GM18861 (cell line): ENCODE measurements at regions not wholly inside any gene's neighbourhood (a gene's known extent, or its start where the extent isn't known, plus 50 kb on each side); places are given as distances from the start of the nearest gene placed in this dataset.

ENCODE experiments used
- ATAC-seq: cut with Tn5 transposase; IDR thresholded peaks from one replicate; pipeline ENCODE4 v1.9.1; 2021; ENCODE audit not compliant: unreplicated experiment

DNA sequence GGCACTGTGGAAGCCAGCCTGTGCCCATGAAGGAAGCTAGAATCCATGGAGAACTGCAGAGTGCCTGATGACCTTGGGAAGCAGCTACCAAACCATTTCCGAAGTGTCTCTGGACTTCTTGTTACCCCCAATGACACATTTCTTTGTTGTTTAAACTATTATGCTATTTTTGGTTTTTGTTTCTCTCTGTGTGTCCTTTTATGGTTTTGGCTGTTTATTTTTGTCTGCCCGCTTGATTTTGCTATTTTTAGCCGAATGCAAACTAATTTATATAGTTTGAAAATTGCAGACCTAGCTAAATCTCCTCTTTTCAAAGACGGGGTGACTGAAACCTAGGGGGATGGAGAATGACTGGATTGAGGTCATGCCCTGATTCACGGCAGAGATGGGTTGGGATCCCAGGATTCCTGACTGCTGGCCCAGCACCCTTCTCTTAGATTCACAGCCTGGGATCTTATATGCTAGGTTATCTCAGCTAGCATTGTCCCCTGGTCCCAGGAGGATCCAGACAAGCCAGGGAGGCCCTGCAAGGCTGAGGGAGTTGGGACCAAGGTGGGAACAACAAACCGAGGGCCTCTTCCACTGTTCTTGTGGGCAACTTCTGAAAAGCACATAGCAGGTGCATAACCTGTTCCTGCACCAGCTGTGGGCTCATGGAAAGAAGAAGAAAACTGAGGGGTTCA lies 116.3 kb upstream of the HAAO start:
- ATAC-seq = no peak

DNA sequence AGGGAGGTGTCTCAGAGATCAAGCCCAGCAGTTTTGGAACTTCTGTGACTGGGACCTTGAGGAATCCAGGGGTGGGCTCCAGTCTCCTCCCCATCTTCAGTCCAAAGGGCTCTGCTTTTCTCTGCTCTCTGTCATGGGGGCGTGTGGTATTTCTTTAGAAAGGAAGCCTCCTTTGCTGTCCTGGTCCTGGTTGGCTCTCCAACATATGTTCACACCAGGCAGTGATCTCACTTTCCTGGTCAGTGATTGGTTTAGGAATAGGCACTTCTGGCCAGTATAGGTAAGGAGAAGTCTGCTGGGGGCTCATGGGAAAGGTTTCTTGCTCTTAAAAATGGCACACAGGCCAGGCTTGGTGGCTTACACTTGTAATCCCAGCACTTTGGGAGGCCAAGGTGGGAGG lies 115.5 kb upstream of the HAAO start:
- ATAC-seq = no peak

DNA sequence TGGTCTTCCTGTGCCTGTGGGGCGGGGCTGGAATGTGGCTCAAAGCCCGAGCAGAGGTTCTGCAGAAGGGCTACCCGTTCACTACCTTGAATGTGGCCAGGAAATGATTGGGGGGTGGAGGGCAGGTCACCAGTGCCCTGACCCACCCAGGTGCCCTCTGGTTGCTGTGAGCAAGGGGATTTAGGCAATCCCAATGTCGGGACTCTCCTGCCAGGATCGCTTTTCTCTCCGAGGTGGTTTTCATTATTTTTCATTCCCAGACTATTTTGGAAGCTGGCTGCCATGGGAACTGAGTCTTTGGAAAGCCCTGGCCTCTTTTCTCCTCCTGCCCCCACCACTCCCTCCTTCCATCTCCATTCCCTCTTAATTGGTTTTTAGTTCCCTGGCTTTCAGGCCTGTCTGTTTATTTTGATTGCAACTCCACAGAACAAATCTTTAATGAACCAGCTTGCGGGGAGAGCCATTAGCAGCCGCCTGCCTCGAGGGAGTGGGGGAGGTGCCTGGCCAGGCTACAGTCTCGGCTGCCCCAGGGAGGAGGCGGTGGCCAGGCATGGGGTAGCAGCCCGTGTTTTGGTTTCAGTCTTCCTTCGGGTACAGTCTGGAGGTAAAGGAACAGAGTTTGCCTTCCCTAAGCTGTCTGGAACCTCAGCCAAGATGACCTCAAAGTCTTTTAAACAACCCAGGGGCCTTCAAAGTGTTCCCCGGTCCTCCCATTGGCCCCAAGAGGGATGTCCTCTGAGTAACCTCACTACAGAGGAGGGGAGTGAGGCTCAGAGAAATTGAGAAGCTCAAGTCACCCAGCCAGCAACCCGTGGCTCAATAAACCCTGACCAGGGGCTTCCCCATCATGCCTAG lies 114.4 kb upstream of the HAAO start:
- ATAC-seq = no peak

DNA sequence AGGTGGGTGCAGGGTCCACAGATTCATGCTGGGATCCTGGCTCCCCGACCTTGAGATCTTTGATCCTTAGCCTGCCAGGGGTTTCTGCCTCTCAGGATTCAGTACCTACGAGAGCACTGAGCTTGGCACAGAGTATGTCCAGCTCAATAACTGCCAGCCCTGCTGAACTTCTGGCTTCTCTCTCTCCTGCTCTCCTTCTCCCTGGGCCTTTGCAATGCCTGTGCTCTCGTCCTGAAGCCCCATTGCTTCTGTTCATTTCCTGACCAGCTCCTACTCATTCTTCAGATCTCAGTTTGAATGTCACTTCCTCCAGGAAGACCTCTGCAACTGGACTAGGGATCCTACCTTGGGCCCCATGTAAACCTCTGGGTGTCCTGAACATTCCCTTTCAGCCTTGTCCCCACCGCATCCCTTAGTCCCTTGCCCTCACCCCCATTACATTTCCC lies 113.8 kb upstream of the HAAO start:
- no peak for ATAC-seq

DNA sequence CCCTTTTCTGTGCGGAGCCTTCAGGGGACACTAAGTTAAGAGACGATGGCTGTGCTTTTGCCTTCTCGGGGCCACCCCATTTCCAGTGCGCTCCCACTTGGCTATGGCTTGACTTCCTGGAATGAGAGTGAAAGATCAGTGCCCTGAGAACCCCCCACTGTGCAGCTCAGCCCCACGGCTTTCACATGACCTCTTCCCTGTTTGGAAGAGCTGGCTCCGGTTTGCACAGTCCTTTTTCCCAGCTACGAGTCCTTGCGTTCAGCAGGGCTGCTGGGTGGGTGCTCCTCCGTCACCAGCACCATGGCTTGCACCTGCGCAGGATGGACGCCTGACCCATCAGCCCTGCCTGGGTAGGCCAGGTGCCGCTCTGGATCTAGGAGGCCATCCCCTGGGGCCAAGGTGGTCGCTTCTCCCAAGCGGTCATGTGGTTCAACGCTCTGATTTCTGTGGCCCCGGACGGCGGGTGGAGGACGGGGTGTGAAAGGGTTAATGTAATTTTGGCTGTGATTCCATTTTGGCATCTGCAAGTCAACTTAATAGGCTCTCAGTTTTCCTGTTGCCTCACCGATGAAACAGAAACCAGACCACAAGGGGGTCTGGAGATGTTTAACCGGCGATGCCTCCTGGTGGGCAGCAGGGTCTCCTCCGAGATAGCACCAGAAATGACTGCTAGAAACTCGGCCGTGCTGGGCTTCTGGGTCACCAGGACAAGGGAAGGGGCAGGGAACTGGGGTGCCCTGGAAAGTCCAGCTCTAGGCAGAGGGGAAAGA lies 113.1 kb upstream of the HAAO start:
- no peak for ATAC-seq

DNA sequence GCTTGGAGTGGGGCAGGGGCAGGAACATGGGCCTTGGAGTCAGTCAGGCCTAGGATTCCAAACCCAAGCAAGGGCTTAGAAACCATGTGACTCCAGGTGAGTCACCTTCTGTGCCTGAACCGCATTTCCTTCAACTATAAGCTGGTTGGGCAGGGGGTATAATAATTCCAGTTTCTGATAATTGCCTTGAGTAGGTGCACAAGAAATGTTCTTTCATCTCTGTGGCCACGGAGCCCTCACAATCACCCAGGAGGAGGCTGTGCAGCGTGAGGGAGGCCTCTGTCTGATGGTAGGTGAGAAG lies 112.1 kb upstream of the HAAO start:
- ATAC-seq = no peak

DNA sequence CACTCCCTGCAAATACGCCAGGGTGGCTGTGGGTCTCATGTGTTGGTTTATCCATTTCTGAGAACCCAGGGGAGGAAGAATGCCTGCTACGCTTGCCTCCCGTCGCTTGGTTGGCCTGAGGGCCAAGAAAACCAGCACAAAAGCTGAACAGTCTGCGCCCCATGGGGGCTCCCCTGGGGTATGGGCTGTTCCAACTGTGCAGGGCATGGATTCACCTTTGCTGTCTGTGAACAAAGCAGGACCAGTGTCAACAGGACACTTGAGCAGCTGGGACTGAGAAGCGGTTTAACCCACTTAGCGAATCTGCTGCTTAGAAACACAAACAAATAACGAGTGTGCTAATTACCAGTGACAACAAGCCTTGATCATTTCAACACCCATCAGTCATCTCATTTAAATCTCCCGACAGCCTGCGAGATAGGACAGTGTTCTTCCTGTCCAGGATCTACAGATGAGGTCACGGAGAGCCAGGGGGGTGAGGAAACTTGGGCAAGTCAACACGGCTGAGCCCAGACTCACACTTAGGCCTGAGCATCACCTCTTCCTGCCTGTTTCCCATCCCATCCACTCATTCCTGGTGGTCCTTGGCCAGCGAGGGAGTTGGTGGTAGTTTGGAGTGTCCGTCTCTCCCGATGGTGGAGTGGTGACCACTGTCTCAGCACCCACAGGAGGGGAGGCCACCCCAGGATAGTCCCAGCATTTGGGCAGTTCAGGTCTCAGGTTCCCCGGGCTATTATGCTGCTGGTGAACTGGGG lies 111.6 kb upstream of the HAAO start:
- ATAC-seq = no peak

DNA sequence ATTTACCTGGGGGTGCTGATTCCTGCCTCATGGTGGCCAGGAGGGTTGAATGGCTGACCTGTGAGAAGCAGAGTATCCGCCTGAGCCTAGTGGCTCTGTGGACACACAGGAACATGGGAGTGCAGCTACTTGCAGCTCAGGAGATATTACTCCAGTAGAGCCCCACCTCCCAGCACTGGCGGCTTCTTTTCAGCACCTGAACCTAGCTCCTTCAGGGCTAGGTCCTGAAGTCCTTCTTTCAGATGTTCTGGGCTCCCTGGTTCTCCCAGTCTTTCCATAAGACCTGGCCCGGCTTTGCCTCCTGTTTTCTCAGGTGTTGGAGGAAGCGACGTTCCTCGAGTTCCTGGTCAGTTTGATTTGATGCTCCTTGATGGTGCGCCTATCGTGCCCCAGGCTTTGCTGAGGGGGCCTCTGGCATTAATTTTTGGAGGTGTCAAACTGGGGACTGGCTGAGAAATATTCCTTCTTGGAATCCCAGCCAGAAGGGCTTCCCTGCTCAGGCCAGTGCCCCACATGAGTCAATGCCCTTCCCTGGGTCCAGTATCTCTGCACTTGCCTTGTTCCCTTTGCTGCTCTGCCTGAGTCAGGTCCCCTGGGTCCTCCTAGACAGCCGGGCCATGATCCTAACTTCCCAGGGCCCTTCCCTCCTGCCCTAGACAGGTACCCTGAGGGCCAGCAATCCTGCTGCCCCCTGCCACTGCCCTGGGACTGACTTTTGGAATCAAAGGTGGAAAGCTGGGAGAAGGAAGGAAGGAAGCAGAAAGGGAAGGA lies 110.7 kb upstream of the HAAO start:
- no peak for ATAC-seq

DNA sequence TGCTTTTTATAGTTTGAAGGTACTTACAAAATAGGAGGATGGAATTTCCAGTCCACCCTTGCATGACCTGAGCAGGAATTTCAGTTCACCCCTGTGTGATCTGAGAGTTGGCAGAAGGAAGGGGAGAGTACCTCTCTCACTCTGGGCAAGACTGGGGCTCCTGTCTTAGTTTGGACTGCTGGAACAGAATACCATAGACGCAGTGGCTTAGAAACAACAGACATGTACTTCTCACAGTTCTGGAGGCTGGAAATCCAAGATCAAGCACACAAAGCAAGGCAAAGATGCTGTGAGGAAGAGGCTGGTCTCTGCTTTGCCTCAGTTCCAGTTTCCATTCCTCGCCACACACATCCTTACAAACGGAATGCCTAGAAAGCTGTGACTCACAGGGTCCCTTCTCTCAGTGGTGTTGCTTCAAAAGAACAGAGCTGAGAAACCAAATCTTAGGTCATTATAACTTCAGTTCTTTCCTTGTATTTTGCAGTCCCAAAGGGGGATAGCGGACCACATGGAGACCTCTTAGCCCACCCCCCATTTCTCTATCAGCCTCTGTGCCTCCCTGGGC lies 108.8 kb upstream of the HAAO start:
- ATAC-seq = no peak

DNA sequence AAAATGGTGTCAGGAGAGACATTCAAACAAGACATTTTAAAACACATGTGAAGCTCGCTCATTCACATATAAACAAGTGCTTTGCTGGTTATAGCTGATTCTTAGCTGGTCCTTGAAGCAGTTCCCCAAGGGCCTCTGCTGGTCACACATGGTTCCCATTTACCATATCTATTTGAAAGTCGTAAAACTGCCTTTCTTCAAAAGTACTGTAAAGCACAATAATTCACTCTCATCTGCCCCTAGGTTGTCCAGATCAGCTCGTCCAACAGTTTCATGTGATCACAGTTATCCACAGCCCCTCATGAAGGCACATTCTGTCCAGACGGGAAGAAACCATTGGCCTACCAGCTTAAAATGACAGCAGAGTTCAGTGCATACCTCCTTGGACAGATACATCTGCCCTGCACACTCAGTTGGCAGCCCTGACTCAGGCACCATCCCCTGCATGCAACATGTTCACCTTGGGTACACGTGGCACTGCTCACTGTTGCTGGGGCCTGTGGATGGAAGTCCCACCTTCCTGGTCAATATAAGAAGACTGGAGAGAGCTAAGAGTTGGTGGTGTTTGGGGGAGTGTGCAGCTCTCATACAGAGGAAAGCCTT lies 108.0 kb upstream of the HAAO start:
- no peak for ATAC-seq

DNA sequence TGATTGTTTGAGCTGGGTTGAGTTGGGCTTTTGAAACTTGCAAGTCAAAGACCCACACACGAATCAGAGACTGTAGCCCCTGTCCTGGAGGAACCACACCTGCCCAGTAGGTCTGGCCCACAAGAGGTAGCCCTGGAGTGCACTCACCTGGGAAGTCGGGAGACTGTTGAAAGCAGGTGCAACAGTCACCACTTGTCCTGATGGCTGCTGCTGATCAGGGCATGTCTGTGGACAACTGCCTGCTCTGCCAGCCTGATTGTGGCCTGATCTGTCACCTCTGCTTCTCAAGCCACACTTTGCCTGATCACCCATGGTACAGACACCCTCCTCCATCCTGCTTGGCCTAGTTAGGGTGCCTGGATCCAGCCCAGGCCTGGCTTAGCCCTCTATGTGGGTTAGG lies 105.0 kb upstream of the HAAO start:
- no peak for ATAC-seq

DNA sequence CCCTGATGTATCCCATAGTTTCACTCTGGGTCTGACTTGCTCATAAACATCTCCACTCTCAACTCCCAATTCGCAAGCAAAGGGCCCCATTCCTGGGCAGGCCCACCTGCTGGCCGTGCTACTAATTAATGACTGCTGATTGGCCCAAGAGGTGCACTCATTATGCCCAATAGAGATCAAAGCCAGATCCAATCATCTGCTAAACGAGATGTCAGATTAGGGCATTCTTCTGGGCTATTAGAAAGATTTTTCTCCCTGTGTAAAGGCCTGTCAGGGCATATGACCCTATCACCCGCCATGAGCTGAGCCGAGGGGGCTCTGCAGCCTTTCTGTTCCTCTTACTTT lies 103.4 kb upstream of the HAAO start:
- no peak for ATAC-seq

DNA sequence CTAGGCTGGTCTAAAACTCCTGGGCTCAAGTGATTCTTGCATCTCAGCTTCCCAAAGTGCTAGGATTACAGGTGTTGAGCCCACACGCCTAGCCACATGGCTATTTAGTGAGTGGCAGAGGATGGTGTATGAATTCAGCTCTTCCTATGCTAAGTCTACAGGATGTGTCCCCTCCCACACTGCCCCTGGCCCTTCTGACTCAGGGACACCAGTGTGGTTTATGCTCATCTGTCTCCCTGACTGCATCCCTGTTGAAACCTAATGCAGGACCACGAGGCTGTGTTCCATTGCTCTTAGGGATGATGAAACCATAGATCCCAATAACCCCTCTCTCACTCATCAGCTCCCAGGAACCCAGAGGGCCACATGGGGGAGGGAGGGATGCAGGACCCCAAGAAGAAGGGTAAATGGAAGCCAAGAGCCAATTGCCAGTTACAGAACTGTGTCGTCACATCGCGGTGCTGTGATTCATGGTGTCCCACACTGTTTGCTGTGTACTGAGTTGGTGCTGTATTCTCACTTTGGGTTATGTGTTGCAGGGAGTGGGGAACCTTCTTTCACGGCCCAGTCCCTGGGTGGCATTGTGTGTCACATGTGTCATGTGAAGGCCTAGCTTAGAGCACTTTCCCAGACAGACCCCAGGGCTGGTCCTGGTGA lies 102.9 kb upstream of the HAAO start:
- ATAC-seq = no peak

DNA sequence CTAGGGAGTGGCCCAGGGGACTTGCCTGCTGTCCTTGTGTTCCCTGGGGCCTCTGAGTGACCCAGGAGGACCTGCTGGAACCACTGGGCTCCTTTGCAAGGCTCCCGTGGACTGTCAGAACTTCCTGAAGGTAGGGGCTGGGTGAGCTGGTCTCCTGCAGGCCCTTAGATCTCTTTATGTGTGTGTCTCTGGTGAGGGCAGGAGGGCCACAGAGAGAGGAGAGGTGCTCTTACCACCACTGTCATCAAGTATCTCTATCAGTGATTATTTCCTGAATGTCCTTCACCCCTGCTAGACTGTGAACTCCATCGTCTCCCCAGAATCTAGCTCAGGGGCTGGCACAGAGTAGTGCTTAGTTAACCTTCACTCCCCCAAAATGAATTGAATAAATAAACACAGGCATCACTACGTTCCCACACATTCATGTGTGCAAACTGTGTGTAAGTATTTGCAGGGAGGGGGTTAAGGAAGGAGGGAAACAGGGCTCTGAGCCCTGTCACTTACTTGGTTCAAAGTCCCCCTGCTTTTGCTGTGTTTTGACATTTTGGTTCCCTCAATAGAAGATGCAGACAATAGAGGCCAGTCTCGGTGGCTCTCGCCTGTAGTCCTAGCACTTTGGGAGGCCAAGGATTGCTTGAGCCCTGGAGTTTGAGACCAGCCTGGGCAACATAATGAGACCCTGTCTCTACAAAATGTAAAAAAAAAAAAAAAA lies 100.8 kb upstream of the HAAO start:
- no peak for ATAC-seq

DNA sequence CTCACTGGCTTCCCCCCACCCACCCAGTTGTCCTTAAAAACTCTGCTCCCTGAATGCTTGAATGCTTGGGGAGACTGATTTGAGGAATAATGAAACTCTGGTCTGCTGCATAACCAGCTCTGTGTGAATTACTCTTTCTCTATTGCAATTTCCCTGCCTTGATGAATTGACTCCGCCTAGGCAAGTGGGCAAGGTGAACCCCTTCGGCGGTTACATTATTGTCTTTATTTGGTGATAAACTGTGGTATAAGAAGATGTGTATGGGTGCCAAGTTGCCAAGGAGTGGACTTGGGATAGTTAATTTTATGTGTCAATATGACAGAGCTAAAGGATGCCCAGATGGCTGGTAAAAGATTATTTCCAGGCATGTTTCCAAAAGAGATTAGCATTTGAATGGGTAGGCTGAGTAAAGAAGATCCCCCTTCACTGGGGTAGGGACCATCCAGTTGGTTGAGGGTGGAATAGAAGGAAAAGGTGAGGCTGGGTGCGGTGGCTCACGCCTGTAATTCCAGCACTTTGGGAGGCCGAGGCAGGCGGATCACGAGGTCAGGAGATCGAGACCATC lies 98.5 kb upstream of the HAAO start:
- no peak for ATAC-seq

DNA sequence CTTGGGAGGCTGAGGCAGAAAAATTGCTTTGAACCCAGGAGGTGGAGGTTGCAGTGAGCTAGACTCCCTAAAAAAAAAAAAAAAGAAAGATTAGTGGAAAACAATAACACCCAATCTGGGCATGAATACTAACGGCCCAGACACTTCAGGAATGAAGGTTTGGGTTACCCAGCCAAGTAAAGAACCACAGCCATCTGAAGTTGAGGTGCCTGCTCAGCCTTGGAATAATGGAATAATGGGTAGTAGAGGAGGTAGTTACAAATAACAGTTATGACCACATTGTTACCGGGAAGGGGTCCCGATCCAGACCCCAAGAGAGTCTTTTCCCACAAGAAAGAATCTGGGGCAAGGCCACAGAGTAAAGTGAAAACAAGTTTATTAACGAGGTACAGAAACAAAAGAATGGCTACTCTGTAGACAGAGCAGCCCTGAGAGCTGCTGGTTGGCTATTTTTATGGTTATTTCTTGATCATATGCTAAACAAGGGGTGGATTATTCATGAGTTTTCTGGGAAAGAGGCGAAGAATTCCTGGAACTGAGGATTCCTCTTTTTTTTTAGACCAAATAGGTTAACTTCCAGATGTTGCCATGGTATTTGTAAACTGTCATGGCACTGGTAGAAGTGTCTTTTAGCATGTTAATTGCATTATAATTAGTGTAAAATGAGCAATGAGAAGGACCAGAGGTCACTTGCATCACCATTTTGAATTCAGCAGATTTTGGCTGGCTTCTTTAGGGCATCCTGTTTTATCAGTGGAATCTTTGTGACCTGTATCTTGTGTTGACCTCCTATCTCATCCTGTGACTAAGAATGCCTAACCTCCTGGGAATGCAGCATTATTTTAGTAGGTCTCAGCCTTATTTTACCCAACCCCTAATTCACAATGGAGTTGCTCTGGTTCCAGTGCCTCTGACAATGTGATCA lies 96.2 kb upstream of the HAAO start:
- no peak for ATAC-seq

DNA sequence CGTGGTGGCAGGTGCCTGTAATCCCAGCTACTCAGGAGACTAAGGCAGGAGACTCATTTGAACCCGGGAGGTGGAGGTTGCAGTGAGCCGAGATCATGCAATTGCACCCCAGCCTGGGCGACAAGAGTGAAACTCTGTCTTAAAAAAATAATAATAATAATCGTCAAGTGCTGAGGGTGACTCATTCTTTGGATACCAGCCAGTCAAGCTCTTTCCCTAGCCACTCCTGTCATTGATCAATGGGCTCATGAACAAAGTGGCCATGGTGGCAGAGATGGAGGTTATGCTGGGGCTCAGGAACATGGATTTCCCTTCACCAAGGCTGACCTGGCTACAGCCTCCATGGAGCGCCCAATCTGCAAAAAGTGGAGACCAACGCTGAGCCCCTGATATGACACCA lies 94.5 kb upstream of the HAAO start:
- no peak for ATAC-seq
